Vagina (tissue), 2 donors: ENCODE measurements at regions not wholly inside any gene's neighbourhood (a gene's known extent, or its start where the extent isn't known, plus 50 kb on each side); places are given as distances from the start of the nearest gene placed in this dataset.

Source experiments
- CTCF ChIP-seq, 3 experiments: fragments of 450-650 bp in 2 of 3; fragments of 200-600 bp in 1 of 3; sonication (generic) in 1 of 3; IDR thresholded peaks; one replicate each; pipeline ENCODE4 v1.5.1; 2017 to 2019; ENCODE audit warnings: antibody characterized with exemption in 3 of 3, mild to moderate bottlenecking in 2 of 3, moderate library complexity in 2 of 3
- POLR2AphosphoS5 ChIP-seq, 2 donors: sonication (generic); formaldehyde crosslinking; IDR thresholded peaks; one replicate each; pipeline ENCODE4 v1.9.0; 2017; ENCODE audit warnings: antibody characterized with exemption in 2 of 2, mild to moderate bottlenecking in 2 of 2, low read depth in 1 of 2; ENCODE audit not compliant: insufficient read depth in 1 of 2

- TF ChIP-seq CTCF (IDR thresholded peaks at IDR 0.05), result no peak
- no peak for TF ChIP-seq POLR2AphosphoS5 (IDR thresholded peaks at IDR 0.05; ENCODE audit: insufficient read depth in 1 of 2, low read depth in 1 of 2)
Measured at GRCh38 chr5:69039829-69040228, 54.0 kb upstream of the SLC30A5 start.
